IPS DF 4.7 (cell line): ENCODE measurements at regions not wholly inside any gene's neighbourhood (a gene's known extent, or its start where the extent isn't known, plus 50 kb on each side); places are given as distances from the start of the nearest gene placed in this dataset.

Source experiments
- DNase-seq: peaks from one replicate; pipeline ENCODE4 v3.0.0-alpha.2; 2013; ENCODE audit warnings: low spot score; ENCODE audit errors: extremely low read depth

DNA sequence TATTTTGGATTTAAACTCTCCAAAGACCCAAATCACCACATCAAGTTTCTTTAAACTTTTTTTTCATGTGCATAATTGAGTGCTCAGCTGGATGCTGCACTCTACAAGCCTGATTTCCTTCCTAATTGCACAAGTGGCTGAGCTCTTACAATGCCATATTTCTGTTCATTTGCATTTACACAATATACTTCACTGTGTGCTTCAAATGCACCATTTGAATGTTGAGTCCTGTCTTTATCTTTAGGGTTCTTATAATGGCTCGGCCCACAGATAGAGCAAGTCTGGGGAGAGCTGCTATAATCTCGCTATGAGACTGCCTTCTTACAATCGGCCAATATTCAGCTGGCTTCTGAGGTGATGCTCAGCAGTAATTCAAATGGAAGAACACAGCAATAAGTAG is 200.6 kb upstream of the MAP3K7 start:
- DNase-seq: no peak

DNA sequence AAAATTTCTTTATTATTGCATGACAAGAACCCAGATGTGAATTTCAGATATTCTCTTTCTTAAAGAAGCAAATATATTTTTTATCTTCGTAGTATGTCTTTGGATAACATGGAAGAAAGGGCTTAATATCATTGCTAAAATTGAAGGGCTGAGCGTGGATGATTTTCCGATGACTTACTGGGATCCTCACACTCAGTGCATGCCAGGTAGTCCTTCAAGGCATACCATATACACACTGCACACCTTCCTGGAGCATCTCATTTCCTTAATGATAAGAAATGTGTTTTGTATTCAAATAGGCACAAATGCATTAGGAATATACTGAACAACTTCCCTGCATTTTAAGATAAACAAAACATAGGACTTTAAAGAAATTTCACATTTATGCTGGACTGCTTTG is 193.9 kb upstream of the MAP3K7 start:
- no peak for DNase-seq

DNA sequence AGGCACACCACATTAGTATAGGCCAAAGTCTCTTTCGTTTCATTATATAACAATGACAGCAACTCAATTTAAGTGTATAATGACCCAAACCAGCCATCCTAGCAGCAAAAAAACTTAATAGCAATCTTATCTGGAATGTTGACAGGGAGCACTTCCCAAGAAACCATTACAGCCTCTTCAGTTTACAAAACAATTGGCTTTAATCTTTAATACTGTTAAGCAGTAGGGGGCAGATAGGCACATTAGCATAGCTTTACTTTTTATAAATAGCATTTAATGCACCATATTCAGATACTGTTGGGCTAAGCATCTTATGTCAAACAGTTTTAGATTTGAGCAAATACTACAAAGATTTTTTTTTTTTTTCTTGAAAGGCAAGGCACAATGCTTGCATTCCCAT is 193.3 kb upstream of the MAP3K7 start:
- DNase-seq: no peak

DNA sequence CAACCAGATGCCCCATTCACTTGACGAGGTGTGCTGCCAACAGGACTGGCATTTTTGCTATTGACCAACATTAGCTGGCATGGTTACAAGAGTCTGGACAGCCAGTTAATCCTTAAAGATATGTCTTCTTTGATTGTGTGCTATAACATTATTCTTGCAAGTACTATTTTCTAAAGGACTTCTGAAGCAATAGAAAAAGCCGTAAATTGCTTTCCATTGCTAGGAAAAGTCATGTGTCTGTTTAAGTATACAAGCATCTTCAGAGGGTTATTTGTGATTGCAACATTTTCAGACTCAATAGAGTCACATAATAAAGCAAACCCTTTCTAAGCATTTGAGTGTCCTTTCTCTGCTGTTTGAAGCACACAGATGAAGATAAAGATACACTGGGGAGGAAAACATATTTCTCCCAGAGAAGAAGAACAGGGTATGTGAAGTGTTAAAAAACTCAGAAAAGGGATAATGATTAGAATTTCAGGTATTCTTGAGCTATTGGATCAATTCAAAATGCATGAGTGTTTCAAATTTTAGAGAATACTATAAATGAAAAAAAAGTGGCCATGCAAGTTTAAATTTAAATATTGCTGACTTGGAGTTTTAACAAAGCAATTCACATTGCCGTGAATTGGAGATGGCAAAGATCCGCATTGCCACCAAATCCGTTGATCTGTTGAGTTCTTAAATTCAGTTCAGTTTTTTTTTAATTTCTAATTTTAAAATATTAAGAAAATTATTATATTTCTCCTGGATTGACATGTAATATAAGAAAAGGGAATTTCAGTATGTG is 191.7 kb upstream of the MAP3K7 start:
- no peak for DNase-seq

DNA sequence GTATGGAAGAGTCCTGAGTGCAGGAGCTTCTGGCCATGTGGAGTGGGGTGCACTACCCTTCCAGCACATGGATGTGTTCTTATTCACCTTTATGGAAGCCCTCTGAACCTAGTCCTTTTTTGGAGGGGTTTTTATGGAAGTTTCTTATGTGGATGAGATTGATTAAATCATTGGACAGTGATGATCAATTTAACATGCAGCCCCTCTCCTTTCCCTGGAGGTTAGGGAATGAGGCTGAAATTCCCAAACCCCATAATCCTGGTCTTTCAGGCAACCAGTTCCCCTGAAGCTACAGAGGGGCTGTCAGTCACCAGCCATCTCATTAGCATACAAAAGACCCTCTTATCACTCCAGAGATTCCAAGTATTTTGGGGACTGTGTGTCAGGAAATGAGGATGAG is 183.9 kb upstream of the MAP3K7 start:
- no peak for DNase-seq

DNA sequence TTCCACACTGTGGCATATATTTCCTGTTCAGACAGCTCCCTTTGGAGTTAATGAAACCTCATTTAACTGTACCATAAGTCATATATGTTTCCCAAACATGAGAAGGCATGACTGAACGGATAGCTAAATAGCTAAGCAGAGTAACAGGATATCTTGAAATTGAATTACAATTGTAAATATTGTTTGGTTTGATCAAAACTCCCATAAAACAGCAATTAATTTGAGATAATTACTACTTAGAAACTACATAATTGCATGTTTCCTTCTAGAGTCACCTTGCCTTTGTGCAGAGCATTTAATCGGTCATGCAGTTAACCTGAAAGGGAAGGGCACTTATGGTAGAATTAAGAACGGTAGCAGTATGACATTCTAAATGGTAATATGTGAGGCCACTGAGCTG is 179.0 kb upstream of the MAP3K7 start:
- no peak for DNase-seq

DNA sequence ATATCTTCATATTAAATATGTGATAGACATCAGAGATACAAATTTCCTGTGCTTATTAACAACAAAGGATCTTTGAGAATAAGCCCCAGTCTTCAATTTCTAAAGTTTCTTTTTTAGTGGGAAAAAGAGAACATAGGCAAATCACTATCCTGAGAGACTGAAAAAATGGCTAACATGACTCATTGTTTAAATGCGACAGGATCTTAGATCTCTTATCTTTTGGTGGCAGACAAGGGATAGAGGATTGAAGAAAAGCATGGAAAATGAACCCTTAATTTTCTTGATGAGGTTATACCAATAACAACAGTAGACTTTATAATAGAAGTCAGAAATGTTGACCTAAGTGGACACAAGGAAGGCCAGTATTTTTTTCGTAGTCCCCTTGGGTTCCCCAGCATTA is 178.6 kb upstream of the MAP3K7 start:
- DNase-seq: no peak

DNA sequence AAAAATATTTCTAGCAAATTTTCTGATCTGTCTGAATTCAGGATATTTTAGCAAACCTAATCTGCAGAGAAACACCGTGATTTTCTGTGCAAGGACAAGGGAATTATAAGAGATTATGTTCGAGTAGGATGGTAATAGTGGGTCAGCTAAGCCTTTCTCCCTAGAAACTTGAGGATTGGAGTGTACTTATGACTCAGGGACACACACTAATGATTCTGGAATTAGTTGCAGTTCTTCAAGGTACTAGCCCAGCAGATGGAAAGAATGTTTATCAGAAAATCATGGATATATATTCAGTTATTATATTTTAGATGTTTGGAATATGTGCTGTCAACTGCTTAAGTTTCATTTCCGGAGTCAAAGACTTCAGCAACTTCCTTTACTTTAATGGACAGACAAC is 177.1 kb upstream of the MAP3K7 start:
- DNase-seq: no peak

DNA sequence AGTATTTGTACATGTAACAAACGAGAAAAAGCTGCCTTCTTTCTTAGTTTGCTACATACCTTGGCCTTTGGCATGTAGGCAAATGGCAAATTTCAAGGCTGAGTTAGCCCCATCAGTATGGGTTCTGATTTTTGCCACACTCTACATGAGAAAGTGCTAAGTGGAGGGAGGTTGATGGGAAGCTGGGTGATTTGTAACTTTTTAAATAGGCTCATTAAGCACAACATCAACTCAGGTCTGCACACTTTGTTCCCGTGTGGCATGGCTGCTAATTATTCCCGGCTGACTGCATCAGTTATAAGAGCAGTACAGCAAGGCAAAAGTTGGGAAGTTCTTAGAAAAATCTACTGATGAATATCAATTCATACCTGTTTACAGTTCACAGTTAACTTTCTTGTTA is 172.8 kb upstream of the MAP3K7 start:
- no peak for DNase-seq

DNA sequence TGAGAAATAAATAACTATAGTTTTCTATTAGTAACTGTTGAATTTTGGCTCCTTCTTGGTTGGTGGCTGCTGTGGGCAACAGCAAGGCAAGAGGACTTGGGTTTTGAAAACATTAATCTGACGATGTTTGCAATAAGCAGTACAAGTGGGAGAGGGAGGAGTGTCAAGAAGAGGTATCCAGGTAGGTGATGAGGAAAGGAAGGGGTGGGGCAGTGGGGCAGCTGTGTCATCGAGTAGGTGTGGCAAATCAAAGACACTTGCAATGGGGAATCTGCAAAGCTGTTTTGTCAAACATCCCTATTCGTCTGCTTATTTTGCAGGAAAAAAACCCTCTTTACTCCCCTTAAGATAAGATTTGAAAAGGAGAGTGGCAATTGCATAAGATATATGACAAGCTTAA is 171.9 kb upstream of the MAP3K7 start:
- no peak for DNase-seq

DNA sequence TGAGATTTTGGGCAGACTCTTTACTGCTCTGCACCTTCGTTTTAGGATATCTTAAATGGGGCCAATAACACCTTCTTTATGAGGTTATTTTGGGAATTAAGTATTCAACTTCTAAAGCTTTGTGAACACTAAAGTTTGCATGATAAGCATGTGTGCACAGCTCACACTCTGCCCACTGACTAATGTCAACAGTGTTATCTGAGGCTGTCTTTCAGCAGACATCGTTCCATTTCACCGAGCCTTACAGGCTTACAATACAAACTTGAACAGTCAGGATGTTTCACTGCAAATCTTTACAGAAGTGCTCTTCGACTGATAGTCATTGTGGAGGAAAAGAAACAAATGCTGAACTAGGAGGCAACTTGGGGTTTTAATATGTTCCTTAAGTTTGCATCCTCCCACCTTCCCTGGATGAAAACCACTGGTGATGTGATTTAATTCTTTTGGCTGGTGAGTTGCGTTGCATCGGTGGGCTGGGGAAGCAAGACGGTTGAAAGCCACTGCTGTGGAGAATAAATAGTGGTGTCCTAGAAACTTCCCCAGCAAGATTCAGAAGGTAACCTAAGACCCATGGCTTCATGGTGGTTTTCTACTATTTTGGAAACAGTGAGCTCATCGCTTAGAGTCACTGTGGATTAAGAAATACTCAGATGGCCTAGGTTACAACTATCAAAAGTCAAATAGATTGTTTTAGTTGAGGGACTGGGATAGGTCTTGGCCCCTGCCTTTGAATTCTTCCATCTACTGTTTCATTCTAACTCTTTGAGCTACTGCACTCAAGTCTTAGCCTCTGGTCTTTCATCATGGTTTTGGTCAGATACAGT is 167.2 kb upstream of the MAP3K7 start:
- no peak for DNase-seq

DNA sequence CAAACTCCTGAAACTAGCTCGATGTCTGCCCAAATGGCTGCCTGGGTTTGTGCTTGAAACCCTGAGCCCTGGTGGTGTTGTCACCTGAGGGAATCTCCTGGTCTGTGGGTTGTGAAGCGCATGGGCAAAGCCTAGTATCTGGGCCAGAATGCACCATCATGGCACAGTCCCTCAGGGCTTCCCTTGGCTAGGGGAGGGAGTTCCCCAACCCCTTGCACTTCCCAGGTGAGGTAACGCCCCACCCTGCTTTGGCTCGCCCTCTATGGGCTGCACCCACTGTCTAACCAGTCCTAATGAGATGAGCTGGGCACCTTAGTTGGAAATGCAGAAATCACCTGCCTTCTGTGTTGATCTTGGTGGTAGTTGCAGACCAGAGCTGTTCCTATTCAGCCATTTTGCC is 152.9 kb upstream of the MAP3K7 start:
- DNase-seq: no peak

DNA sequence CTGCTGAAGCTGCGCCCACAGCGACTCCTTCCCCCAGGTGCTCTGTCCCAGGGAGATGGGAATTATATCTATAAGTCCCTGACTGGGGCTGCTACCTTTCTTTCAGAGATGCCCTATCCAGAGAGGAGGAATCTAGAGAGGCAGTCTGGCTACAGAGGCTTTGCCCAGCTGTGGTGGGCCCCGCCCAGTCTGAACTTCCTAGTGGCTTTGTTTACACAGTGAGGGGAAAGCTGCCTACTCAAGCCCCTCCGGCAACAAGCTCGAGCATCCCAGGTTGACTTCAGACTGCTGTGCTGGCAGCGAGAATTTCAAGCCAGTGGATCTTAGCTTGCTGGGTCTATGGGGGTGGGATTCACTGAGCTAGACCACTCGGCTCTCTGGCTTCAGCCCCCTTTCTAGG is 152.5 kb upstream of the MAP3K7 start:
- no peak for DNase-seq

DNA sequence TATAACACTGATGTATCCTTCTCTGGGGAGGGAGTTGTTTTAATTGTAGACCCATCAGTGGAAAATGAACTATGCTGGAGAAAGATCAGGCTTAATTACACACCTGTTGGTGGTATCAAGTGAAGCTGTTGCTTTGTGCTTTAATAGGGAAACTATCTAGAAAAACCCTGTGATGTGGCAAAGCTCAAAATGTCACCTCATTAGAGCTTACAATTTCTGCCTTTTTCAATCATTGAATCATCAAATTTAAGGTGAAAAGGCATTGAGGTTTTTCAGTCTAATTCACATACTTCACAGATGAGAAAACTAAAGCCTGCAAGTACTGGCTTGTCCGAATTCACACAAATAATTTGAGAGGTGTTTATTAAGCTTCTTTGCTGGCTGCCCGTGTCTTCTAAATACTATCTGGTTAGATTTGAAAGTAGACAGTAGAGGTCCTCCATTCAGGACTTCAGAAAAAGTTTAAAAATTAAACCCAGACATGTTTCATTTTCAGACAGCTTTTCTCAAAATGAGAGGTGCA is 143.3 kb upstream of the MAP3K7 start:
- no peak for DNase-seq

DNA sequence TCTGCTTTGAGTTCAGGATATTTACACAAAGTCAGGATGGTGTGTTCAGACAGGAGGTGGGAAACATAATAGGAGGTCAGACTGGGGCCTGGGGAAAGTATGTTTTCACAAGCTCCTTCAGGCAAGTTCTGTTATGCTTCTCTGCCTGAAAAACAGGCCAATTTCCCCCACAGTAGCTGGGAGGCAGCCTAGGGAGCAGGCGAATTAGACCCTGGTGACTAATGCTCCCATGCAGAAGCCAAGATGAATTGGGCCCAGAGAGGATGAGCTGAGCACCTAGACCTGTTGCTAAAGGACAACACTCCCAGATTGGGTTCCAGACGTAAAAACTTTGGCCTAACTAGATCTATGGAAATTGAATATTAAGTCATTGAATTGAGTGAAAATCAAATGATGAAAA is 142.2 kb upstream of the MAP3K7 start:
- DNase-seq: no peak

DNA sequence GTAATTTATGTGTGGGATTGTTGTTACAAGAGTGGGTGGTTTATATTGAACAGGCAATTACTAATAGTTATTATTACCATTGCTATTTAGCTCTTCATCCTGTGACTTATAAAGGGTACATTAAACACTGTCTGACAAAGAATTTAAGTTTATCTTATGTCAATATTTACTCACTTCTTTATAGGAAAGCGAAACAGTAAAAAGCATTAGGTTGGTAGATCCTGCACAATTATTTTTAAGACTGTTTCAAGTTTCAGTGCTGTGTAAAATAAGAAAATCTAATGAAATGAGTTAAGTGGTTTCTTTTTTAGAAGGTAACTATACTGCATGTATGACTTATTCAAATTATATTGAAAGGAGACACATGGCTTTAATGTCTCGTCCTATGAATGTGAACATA is 135.8 kb upstream of the MAP3K7 start:
- DNase-seq: no peak

DNA sequence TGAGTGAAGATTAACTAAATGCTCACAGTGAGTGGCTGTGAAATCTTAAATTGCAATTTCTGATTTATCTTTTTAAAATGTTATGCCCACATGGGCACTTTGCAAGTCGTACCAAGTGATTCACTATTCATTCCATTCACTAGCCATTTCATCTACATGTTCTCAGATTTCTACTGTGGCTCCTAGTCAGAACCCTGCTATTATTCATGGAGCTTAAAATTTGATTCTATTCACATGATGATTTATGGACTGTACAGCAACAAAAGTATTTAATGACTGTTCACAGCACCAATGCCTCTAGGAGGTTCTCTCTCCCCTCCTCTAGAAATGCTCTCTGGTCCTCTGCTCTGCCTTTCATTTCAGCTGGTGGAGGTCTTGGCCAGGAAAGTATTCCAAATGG is 133.5 kb upstream of the MAP3K7 start:
- DNase-seq: no peak

DNA sequence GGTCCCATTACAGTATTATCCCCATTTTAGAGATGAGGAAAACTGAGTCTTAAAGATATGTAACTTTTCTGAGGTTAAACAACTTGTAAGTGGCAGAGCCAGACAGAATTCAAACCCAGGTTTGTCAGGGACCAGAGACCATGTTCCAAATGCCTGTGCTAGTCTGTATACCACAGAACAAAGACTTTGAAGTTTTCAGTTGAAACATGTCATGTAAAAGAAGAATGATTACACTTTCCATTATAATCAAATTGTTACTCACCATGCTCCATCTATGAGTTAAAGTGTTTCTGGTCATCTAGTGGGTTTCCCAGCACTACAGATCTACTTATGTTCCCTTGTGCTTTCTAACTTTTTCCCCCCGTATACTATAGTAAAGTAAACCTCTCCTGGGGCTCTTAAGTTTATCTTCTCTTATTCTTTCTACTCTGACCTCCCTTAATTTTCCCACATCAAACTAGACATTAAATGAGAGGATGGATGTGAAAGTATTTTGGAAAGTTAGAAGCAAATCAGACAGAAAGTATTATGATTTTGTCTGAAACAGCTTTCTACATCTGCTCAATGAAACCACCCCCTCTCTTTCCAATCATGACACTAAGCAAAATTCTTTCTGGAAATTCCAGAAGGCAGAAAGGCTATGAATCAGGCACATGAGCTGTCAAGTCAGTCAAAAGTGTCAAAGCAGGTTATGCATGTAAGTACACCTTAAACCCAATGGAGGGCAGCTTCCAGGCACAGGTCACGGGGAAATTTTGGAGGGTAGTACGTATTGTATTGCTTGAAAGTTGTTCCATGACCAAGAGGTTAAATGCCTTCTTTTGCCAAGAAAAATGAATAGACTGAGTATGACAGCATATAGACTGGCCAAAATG is 132.7 kb upstream of the MAP3K7 start:
- no peak for DNase-seq

DNA sequence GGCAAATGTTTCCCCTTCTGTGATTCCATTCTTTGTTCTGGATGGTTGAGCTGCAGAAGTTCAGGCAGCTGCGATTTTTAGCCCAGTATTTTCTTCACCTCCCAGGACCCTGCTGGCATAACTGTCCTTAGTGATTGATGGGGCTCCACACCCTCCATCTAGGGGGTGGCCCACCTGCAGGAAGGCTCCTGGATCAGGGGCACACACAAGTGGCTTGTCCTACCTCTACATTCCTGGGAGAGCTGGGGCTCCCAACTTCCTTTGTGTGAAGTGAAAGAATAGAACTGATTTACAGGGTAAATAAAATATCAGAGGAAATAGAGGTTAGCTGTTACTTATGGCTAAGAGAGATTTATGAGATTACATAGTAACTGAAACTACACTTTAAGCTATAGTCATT is 129.5 kb upstream of the MAP3K7 start:
- no peak for DNase-seq

DNA sequence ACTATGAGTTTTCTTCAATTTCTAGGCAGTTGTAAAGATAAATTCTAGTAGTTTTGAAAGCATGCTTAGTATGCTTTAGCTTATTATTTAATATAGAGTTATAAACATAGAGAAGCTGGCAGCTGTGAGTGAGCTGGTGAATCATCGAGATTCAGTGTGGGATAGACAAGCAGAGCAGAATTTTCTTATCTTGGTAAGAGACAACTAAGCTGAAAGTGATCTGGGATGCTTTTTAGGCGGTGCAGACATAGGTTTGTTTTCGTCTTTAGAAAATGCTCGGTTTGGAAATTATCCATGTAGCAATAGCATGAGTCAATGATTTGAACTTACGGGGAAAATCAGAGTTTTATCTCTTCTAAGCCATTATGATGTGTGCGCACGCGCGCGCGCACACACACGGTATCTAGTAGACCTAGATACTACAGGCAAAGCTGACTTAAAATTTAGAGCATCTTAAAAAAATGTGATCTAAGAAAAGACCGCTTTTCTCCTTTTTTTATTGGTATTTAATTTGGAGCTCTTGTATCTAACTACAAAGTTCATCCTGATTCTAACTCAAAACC is 128.3 kb upstream of the MAP3K7 start:
- DNase-seq: no peak

DNA sequence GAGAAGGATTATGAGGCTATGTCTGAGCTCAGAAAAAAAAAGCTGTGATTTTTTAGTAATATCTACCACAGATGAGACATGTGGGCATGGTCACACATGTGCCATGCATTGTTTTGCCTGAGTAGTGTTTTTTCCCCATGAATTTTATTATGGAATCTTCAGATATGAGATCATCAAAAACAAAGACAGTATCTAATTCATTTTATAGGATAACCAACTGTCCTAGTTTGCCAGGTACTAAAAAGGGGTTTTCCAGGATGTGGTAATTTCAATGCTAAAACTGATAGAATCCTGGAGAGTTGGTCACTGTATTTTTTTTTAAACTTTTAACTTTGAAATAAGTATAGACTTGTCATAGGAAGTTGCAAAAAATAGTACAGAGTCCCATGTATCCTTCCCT is 127.4 kb upstream of the MAP3K7 start:
- DNase-seq: no peak
